ENCODE measurements at regions not wholly inside any gene's neighbourhood (a gene's known extent, or its start where the extent isn't known, plus 50 kb on each side); places are given as distances from the start of the nearest gene placed in this dataset.
A peak's percentile ranks its signal among the peaks of the same experiment; 100 is the strongest.

- no peak for DNase-seq (ENCODE audit: low spot score)
- FAIRE-seq = no peak
Observed at GRCh38 chr13:53143757-53144339, 115.2 kb downstream of the OLFM4 start.

GRCh38 chr13:53144826-53145225, 116.2 kb downstream of the OLFM4 start:
- no peak for DNase-seq (ENCODE audit: low spot score)
- FAIRE-seq = no peak

- DNase-seq (ENCODE audit: low spot score) = peak; percentile 7
- FAIRE-seq = no peak
Observed at GRCh38 chr13:53150568-53150967, 122.0 kb downstream of the OLFM4 start.

- DNase-seq (ENCODE audit: low spot score) (peak; percentile 55), FAIRE-seq (no peak)
Observed at GRCh38 chr13:53151336-53152056, 122.9 kb downstream of the OLFM4 start.

GRCh38 chr13:53152057-53152421, 123.4 kb downstream of the OLFM4 start:
- DNase-seq (ENCODE audit: low spot score) (no peak), FAIRE-seq (no peak)

GRCh38 chr13:53158201-53158600, 129.6 kb downstream of the OLFM4 start:
- no peak for DNase-seq (ENCODE audit: low spot score)
- no peak for FAIRE-seq

- DNase-seq (ENCODE audit: low spot score) (no peak), FAIRE-seq (no peak)
Observed at GRCh38 chr13:53159431-53159830, 130.8 kb downstream of the OLFM4 start.

GRCh38 chr13:53160211-53160610, 131.6 kb downstream of the OLFM4 start:
- FAIRE-seq (no peak), DNase-seq (ENCODE audit: low spot score) (no peak)

GRCh38 chr13:53161251-53161650, 132.6 kb downstream of the OLFM4 start:
- FAIRE-seq = no peak
- no peak for DNase-seq (ENCODE audit: low spot score)

- FAIRE-seq (no peak), DNase-seq (ENCODE audit: low spot score) (no peak)
Observed at GRCh38 chr13:53165261-53165660, 136.6 kb downstream of the OLFM4 start.

GRCh38 chr13:53167561-53167960, 138.9 kb downstream of the OLFM4 start:
- DNase-seq (ENCODE audit: low spot score) (no peak), FAIRE-seq (no peak)

- DNase-seq (ENCODE audit: low spot score) (no peak), FAIRE-seq (no peak)
Observed at GRCh38 chr13:53170910-53171309, 142.3 kb downstream of the OLFM4 start.

GRCh38 chr13:53174545-53174944, 145.9 kb downstream of the OLFM4 start:
- FAIRE-seq (no peak), DNase-seq (ENCODE audit: low spot score) (no peak)

- no peak for FAIRE-seq
- DNase-seq (ENCODE audit: low spot score) = no peak
Observed at GRCh38 chr13:53180684-53181083, 152.1 kb downstream of the OLFM4 start.

- DNase-seq (ENCODE audit: low spot score) = no peak
- no peak for FAIRE-seq
Observed at GRCh38 chr13:53182724-53183123, 154.1 kb downstream of the OLFM4 start.

- DNase-seq (ENCODE audit: low spot score) = no peak
Observed at GRCh38 chr13:53188120-53188519, 159.5 kb downstream of the OLFM4 start.

GRCh38 chr13:53189162-53189561, 160.5 kb downstream of the OLFM4 start:
- FAIRE-seq (no peak), DNase-seq (ENCODE audit: low spot score) (no peak)

More at GRCh38 chr13:53188120-53188519, 159.5 kb downstream of the OLFM4 start:
- no peak for FAIRE-seq

- FAIRE-seq = no peak
- DNase-seq (ENCODE audit: low spot score) = peak; percentile 80
Observed at GRCh38 chr13:53191091-53191490, 162.5 kb downstream of the OLFM4 start.

- FAIRE-seq (no peak), DNase-seq (ENCODE audit: low spot score) (no peak)
Observed at GRCh38 chr13:53197424-53197823, 168.8 kb downstream of the OLFM4 start.

GRCh38 chr13:53198017-53198416, 169.4 kb downstream of the OLFM4 start:
- FAIRE-seq = no peak

GRCh38 chr13:53198736-53199135, 170.1 kb downstream of the OLFM4 start:
- DNase-seq (ENCODE audit: low spot score) = no peak
- FAIRE-seq = no peak

More at GRCh38 chr13:53198017-53198416, 169.4 kb downstream of the OLFM4 start:
- no peak for DNase-seq (ENCODE audit: low spot score)

- FAIRE-seq (no peak), DNase-seq (ENCODE audit: low spot score) (no peak)
Observed at GRCh38 chr13:53200075-53200474, 171.5 kb downstream of the OLFM4 start.
